ENCODE measurements at regions not wholly inside any gene's neighbourhood (a gene's known extent, or its start where the extent isn't known, plus 50 kb on each side); places are given as distances from the start of the nearest gene placed in this dataset.

GRCh38 chr4:13240066-13240465 is 244.1 kb downstream of the RAB28 start:
- no peaks in the 10 kb centered on the region for H3K36me3 ChIP-seq (ENCODE audit: insufficient read depth)
- H3K4me1 Mint-ChIP-seq, result peaks cover 8% of the 10 kb centered on the region
- peaks cover 16% of the 10 kb centered on the region; the same call in 1 of the 2 replicates for H3K9me2 ChIP-seq (ENCODE audit: insufficient read depth)
- no peaks in the 10 kb centered on the region for H4K20me1 ChIP-seq (replicated peaks; ENCODE audit: insufficient read depth)
- H3K27ac ChIP-seq (ENCODE audit: low read depth), result no peak overlapping the region
- H3K27me3 Mint-ChIP-seq (ENCODE audit: insufficient read depth, low read depth, poor library complexity), result no peaks in the 10 kb centered on the region
- no peaks in the 10 kb centered on the region for H3F3A ChIP-seq (replicated peaks; ENCODE audit: low read depth)
- no peak overlapping the region for H3K4me2 ChIP-seq
- H3K4me1 ChIP-seq (ENCODE audit: insufficient read depth), result no peaks in the 10 kb centered on the region
- no peak overlapping the region for H3K4me3 Mint-ChIP-seq
- H2AFZ ChIP-seq, result no peak overlapping the region
- no peak for ATAC-seq
- H3K27me3 ChIP-seq (ENCODE audit: insufficient read depth), result no peaks in the 10 kb centered on the region
- no peak overlapping the region for H3K4me3 ChIP-seq
- H3K36me3 Mint-ChIP-seq (ENCODE audit: low read depth), result no peaks in the 10 kb centered on the region
- H3K9me3 Mint-ChIP-seq, result no peaks in the 10 kb centered on the region; the same call in 2 of the 3 replicates
- no peak for DNase-seq (ENCODE audit: low spot score)
- no peak for TF ChIP-seq CTCF (conservative IDR thresholded peaks at IDR 0.05; ENCODE audit: low read depth in 2 of 2)
- TF ChIP-seq EZH2 (IDR thresholded peaks at IDR 0.05; ENCODE audit: low read depth, unreplicated experiment), result no peak
- no peak for TF ChIP-seq CREB1 (CRISPR knock-in tag; IDR thresholded peaks at IDR 0.05; ENCODE audit: low read depth)
- no peak for TF ChIP-seq ZNF114 (CRISPR knock-in tag; IDR thresholded peaks at IDR 0.05)
- TF ChIP-seq ETS1 (IDR thresholded peaks at IDR 0.05), result no peak
- no peak for TF ChIP-seq JUNB (IDR thresholded peaks at IDR 0.05; ENCODE audit: unreplicated experiment)
- no peak for TF ChIP-seq ZNF462 (CRISPR knock-in tag; IDR thresholded peaks at IDR 0.05)
- no peak for TF ChIP-seq NANOG (IDR thresholded peaks at IDR 0.05; ENCODE audit: borderline replicate concordance)
- no peak for TF ChIP-seq EZH2phosphoT487 (IDR thresholded peaks at IDR 0.05; ENCODE audit: unreplicated experiment)
- no peak for TF ChIP-seq REST (IDR thresholded peaks at IDR 0.05; ENCODE audit: unreplicated experiment)
- TF ChIP-seq POLR2AphosphoS5 (IDR thresholded peaks at IDR 0.05; ENCODE audit: low read depth), result no peak
- H3K27ac Mint-ChIP-seq, result no peak overlapping the region
- no peaks in the 10 kb centered on the region for H3K79me2 ChIP-seq (replicated peaks; ENCODE audit: insufficient read depth)
